Central memory CD8-positive, alpha-beta T cell (primary cell): ENCODE measurements at regions not wholly inside any gene's neighbourhood (a gene's known extent, or its start where the extent isn't known, plus 50 kb on each side); places are given as distances from the start of the nearest gene placed in this dataset.
A peak's percentile ranks its signal among the peaks of the same experiment; 100 is the strongest.
"Not testable (repeated sequence)": the region's sequence is repeated elsewhere in the genome, so short reads cannot be mapped to it uniquely, and the experiment has no call there.

Experiments
- ATAC-seq: fragments of 150-1000 bp; cut with Tn5 transposase; replicated peaks from 2 replicates; pipeline ENCODE4 v1.10.0; 2022; ENCODE audit warnings: mild to moderate bottlenecking, moderate FRiP score, moderate number of reproducible peaks; ENCODE audit not compliant: poor library complexity, severe bottlenecking; ENCODE audit errors: extremely low read depth
- DNase-seq, 2 donors: peaks; one replicate each; pipeline ENCODE4 v3.0.0; 2021; ENCODE audit warnings: low spot score in 2 of 2
- H3K27ac Mint-ChIP-seq: one replicate; pipeline ENCODE4 v1.8.0; 2022; ENCODE audit warnings: low read depth, mild to moderate bottlenecking, moderate library complexity, mixed read lengths
- H3K27me3 Mint-ChIP-seq: one replicate; pipeline ENCODE4 v1.8.0; 2022; ENCODE audit warnings: mixed read lengths
- H3K36me3 Mint-ChIP-seq: one replicate; pipeline ENCODE4 v1.8.0; 2022; ENCODE audit warnings: mild to moderate bottlenecking, moderate library complexity, mixed read lengths; ENCODE audit not compliant: insufficient read depth
- H3K4me1 Mint-ChIP-seq: one replicate; pipeline ENCODE4 v1.8.0; 2022; ENCODE audit warnings: mixed read lengths
- H3K4me3 Mint-ChIP-seq: one replicate; pipeline ENCODE4 v1.8.0; 2022; ENCODE audit warnings: mild to moderate bottlenecking, moderate library complexity, mixed read lengths
- H3K9me3 Mint-ChIP-seq: one replicate; pipeline ENCODE4 v1.8.0; 2022; ENCODE audit warnings: mixed read lengths

GRCh38 chr5:67982160-67982559 lies 233.4 kb upstream of the PIK3R1 start:
- not testable (repeated sequence) for H3K36me3 Mint-ChIP-seq, H3K4me1 Mint-ChIP-seq, DNase-seq, H3K27ac Mint-ChIP-seq, ATAC-seq, H3K9me3 Mint-ChIP-seq, H3K27me3 Mint-ChIP-seq, H3K4me3 Mint-ChIP-seq

- peak overlapping the region; percentile 15 for H3K27ac Mint-ChIP-seq
- ATAC-seq, result no peak
- no peaks in the 10 kb centered on the region for H3K4me1 Mint-ChIP-seq
- H3K36me3 Mint-ChIP-seq, result no peaks in the 10 kb centered on the region
- H3K9me3 Mint-ChIP-seq, result no peaks in the 10 kb centered on the region
- no peak for DNase-seq
- no peak overlapping the region for H3K4me3 Mint-ChIP-seq
- H3K27me3 Mint-ChIP-seq, result no peaks in the 10 kb centered on the region
These were observed 237.4 kb upstream of the PIK3R1 start for GRCh38 chr5:67978171-67978570.

- ATAC-seq (no peak), DNase-seq (no peak)
- peak overlapping the region; percentile 15 for H3K27ac Mint-ChIP-seq
- no peaks in the 10 kb centered on the region for H3K4me1 Mint-ChIP-seq
- H3K4me3 Mint-ChIP-seq, result no peak overlapping the region
- H3K27me3 Mint-ChIP-seq, result no peaks in the 10 kb centered on the region
- no peaks in the 10 kb centered on the region for H3K36me3 Mint-ChIP-seq
- H3K9me3 Mint-ChIP-seq, result no peaks in the 10 kb centered on the region
These were observed 238.5 kb upstream of the PIK3R1 start for GRCh38 chr5:67976891-67977601.

- H3K27me3 Mint-ChIP-seq, result no peaks in the 10 kb centered on the region
- no peak overlapping the region for H3K27ac Mint-ChIP-seq
- H3K4me3 Mint-ChIP-seq, result no peak overlapping the region
- H3K9me3 Mint-ChIP-seq, result no peaks in the 10 kb centered on the region
- ATAC-seq, result no peak
- H3K4me1 Mint-ChIP-seq, result no peaks in the 10 kb centered on the region
- no peaks in the 10 kb centered on the region for H3K36me3 Mint-ChIP-seq
- no peak for DNase-seq
These were observed 239.4 kb upstream of the PIK3R1 start for GRCh38 chr5:67976181-67976580.

- Mint-ChIP-seq H3K9me3 (no peaks in the 10 kb centered on the region), H3K27ac (no peak overlapping the region), H3K4me1 (no peaks in the 10 kb centered on the region), H3K4me3 (no peak overlapping the region), H3K27me3 (no peaks in the 10 kb centered on the region), H3K36me3 (no peaks in the 10 kb centered on the region)
- no peak for DNase-seq
- ATAC-seq, result no peak
These were observed 241.1 kb upstream of the PIK3R1 start for GRCh38 chr5:67974471-67974870.

- Mint-ChIP-seq H3K36me3 (no peaks in the 10 kb centered on the region), H3K27me3 (no peaks in the 10 kb centered on the region), H3K27ac (no peak overlapping the region), H3K4me3 (no peak overlapping the region), H3K4me1 (no peaks in the 10 kb centered on the region), H3K9me3 (no peaks in the 10 kb centered on the region)
- DNase-seq, result no peak
- ATAC-seq, result no peak
These were observed 241.5 kb upstream of the PIK3R1 start for GRCh38 chr5:67974054-67974453.

- H3K27ac Mint-ChIP-seq, result no peak overlapping the region
- DNase-seq (no peak), ATAC-seq (no peak)
- H3K4me3 Mint-ChIP-seq, result no peak overlapping the region
- H3K9me3 Mint-ChIP-seq, result no peaks in the 10 kb centered on the region
- H3K36me3 Mint-ChIP-seq, result no peaks in the 10 kb centered on the region
- H3K4me1 Mint-ChIP-seq, result no peaks in the 10 kb centered on the region
- H3K27me3 Mint-ChIP-seq, result no peaks in the 10 kb centered on the region
These were observed 243.4 kb upstream of the PIK3R1 start for GRCh38 chr5:67971971-67972821.

GRCh38 chr5:67971223-67971830 lies 244.2 kb upstream of the PIK3R1 start:
- DNase-seq (no peak), ATAC-seq (no peak)
- no peak overlapping the region for H3K4me3 Mint-ChIP-seq
- no peaks in the 10 kb centered on the region for H3K36me3 Mint-ChIP-seq
- no peaks in the 10 kb centered on the region for H3K9me3 Mint-ChIP-seq
- no peak overlapping the region for H3K27ac Mint-ChIP-seq
- H3K4me1 Mint-ChIP-seq, result no peaks in the 10 kb centered on the region
- H3K27me3 Mint-ChIP-seq, result no peaks in the 10 kb centered on the region

- DNase-seq (no peak), ATAC-seq (no peak)
- Mint-ChIP-seq H3K27ac (no peak overlapping the region), H3K4me3 (no peak overlapping the region), H3K27me3 (peaks cover 10% of the 10 kb centered on the region), H3K4me1 (no peaks in the 10 kb centered on the region), H3K9me3 (no peaks in the 10 kb centered on the region), H3K36me3 (no peaks in the 10 kb centered on the region)
These were observed 245.9 kb upstream of the PIK3R1 start for GRCh38 chr5:67969631-67970030.

- H3K9me3 Mint-ChIP-seq, result no peaks in the 10 kb centered on the region
- H3K27me3 Mint-ChIP-seq, result peaks cover 10% of the 10 kb centered on the region
- H3K4me3 Mint-ChIP-seq, result no peak overlapping the region
- no peak overlapping the region for H3K27ac Mint-ChIP-seq
- H3K36me3 Mint-ChIP-seq, result no peaks in the 10 kb centered on the region
- no peak for DNase-seq
- no peaks in the 10 kb centered on the region for H3K4me1 Mint-ChIP-seq
- no peak for ATAC-seq
These were observed 246.4 kb upstream of the PIK3R1 start for GRCh38 chr5:67969176-67969575.

GRCh38 chr5:67966712-67967111 lies 248.8 kb upstream of the PIK3R1 start:
- H3K4me3 Mint-ChIP-seq, result no peak overlapping the region
- no peak overlapping the region for H3K27ac Mint-ChIP-seq
- ATAC-seq (no peak), DNase-seq (no peak)
- H3K36me3 Mint-ChIP-seq, result no peaks in the 10 kb centered on the region
- peaks cover 10% of the 10 kb centered on the region for H3K27me3 Mint-ChIP-seq
- H3K4me1 Mint-ChIP-seq, result no peaks in the 10 kb centered on the region
- no peaks in the 10 kb centered on the region for H3K9me3 Mint-ChIP-seq

- Mint-ChIP-seq H3K9me3 (no peaks in the 10 kb centered on the region), H3K4me3 (no peak overlapping the region), H3K27ac (no peak overlapping the region), H3K36me3 (no peaks in the 10 kb centered on the region), H3K4me1 (no peaks in the 10 kb centered on the region), H3K27me3 (peaks cover 10% of the 10 kb centered on the region)
- ATAC-seq, result no peak
- no peak for DNase-seq
These were observed 250.9 kb upstream of the PIK3R1 start for GRCh38 chr5:67964619-67965018.
